GM21786 (cell line): ENCODE measurements at regions not wholly inside any gene's neighbourhood (a gene's known extent, or its start where the extent isn't known, plus 50 kb on each side); places are given as distances from the start of the nearest gene placed in this dataset.
"Not testable (repeated sequence)": the region's sequence is repeated elsewhere in the genome, so short reads cannot be mapped to it uniquely, and the experiment has no call there.

Experiments
- ATAC-seq: cut with Tn5 transposase; IDR thresholded peaks from one replicate; pipeline ENCODE4 v1.9.1; 2021; ENCODE audit not compliant: unreplicated experiment

DNA sequence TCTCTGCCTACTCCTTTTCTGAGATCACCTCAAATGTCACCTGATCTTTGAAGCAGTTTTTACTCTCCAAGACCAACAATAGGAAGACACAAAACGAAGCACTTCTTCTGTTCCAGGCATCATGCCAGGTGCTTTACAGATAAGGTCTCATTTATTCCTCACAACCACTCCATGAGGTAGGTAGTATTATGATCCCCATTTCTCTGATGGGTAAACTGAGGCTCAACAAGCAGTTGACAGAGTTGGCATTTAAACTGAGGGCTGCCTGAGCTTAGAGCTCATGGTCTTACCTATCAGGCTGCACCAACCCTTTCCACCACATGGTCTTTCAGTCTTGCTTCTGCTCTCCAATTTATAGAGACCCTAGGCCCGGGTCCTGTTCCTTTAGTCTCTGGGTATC, 147.2 kb upstream of the JUN start:
- ATAC-seq: no peak

DNA sequence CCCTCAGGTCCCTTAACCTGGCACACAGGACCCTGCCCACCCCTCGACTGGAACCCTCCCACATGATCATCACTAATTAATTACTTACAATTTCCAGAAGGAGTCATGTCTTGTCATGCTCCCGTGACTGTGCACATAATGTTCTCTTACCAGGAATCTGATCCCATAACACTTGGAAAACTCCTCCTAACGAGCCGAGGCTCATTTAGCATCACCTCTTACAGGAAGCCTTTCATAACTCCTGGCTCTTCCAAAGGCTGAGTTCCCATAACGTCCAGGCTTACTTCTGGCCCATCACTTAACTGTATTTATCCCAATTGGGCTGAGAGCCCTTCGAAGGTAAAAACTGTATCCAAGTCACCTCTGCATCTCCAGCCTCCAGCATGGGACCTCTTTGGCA, 147.9 kb upstream of the JUN start:
- ATAC-seq: no peak

GRCh38 chr1:58932859-58933598, 149.2 kb upstream of the JUN start:
- ATAC-seq: no peak

DNA sequence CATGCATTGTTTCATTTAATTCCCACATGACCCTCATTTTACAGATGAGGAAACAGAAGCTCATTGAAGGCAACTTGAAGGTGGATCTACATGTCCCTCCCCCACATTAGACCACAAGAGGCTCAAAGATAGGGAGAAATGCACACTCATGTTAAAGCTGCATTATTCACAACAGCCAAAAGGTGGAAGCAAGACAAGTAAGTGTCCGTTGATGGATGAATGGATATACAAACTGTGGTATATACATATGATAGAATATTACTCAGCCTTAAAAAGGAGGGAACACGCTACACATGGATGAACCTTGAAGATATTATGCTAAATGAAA, 149.7 kb upstream of the JUN start:
- no peak for ATAC-seq

- ATAC-seq: no peak
Measured at GRCh38 chr1:58934706-58935105, 150.9 kb upstream of the JUN start.

DNA sequence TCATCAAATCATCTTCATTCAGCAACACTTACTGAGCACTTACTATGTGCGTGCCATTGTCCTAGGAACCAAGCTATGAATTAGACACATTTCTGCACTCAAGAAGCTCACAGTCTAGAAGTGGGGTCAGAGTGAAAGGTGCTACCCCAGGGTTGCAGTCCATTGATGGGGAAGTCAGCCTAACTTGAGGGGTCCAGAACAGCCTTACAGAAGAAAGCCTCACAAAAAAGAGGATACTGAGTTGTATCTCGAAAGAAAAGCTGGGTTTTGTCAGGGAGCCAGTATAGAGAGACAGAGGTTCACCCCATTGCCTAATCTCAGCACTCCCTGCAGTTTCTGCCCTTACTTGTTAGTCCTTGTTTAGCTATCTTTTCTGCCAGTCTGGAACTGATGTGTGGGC, 153.1 kb upstream of the JUN start:
- no peak for ATAC-seq

- ATAC-seq: no peak
Measured at GRCh38 chr1:58939146-58939545, 155.3 kb upstream of the JUN start.

DNA sequence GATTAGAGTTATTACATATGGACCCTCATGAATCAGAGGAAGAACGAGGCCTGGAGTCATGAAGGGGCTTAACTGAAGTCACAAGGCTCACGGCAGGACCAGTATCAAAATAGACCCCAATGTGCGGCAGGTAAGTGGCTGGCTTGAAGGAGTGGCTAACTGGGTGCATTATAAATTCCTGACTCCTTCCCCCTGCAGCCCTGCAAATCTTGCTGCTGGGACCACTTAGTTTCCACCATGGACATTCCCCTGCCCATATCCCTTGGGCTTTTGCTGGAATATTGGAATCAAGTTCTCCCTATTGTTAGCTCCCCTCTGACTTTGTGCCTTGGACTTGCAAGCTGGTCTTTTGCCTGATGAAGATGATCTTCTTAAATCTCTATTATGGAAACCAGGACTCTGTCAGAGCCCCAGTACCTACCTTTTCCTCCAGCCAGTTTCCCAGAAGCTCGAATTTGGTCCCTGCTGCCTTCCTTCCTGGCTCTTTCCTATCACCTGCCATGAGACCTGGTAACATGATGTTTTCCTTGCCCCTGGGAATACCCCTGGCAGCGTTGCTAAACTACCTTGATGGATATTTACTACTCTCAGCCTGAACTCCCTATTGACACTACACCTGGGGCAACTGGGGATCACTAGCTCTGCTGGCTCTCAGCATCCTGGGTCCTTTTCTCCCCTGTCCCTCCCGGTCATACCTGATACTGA, 156.0 kb upstream of the JUN start:
- ATAC-seq: no peak

- no peak for ATAC-seq
Measured at GRCh38 chr1:58941471-58942289, 157.8 kb upstream of the JUN start.

GRCh38 chr1:58942759-58943191, 158.9 kb upstream of the JUN start:
- no peak for ATAC-seq

DNA sequence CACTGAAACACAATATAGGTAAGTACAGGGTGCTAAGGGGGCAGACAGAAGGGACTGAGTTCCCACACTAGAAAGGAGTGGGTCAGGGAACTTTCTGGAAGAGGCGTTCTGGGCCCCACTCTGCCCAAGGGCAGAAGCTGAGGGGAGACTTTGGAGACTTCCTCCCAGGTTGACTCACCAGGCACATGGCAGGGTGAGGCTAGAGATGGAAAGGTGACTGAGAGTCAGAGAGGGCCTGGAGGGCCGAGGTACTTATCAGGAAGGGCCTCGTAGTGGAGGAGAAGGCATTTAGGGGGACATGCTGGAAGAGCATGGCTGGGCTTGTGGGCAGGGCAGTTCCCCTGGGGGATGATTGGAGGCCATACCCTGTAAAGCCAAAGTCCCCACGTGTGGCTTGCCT, 159.9 kb upstream of the JUN start:
- ATAC-seq: no peak

DNA sequence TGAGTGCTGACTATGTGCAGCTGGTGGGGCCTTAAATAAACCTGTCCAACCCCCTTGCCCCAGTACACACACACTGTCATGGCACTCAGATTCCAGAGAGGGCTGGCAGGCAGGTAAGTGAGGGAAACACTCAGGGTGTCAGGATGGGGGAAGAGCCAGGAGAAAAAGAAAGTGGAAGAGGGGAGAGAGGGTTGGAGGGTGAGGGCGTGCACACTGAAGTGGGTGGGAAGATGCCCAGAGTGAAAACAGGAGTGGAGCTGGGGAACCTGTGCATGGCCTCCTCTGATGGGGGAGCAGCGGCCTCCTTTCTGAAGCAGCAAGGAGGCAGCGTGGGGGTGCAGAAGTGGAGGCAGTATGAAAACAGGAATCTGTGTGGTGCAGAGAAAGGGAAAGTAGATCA, 160.6 kb upstream of the JUN start:
- ATAC-seq: no peak

GRCh38 chr1:58946390-58946789, 162.5 kb upstream of the JUN start:
- ATAC-seq: no peak

DNA sequence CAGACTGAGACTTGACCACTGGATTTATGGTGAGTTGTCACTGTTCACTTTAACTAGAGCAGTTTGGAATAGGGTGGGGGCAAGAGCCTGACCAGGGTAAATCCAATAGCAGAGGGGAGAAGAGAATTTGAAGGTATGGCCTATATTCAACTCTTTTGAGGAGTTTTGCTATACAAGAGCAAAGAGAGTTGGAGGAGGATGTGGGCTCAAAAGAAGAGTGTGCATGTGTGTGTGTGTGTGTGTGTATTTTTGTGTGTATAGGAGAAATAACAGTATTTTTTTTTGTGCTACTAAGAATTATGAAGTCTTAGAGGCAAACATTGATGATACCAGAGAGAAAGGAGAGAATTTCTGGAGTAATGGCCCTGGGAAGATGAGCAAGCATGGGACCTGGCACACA, 164.8 kb upstream of the JUN start:
- ATAC-seq: no peak

- ATAC-seq: no peak
Measured at GRCh38 chr1:58949551-58950220, 165.8 kb upstream of the JUN start.

- no peak for ATAC-seq
Measured at GRCh38 chr1:58950897-58951296, 167.1 kb upstream of the JUN start.

DNA sequence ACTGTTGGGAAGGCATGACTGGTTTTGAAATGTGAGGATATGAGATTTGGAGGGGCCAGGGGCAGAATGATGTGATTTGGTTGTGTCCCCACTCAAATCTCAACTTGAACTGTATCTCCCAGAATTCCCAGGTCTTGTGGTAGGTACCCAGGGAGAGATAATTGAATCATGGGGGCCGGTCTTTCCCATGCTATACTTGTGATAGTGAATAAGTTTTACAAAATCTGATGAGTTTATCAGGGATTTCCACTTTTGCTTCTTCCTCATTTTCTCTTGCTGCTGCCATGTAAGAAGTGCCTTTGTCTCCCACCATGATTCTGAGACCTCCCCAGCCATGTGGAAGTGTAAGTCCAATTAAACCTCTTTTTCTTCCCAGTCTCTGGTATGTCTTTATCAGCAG, 170.1 kb upstream of the JUN start:
- not testable (repeated sequence) for ATAC-seq

GRCh38 chr1:58963287-58963686, 179.4 kb upstream of the JUN start:
- ATAC-seq: not testable (repeated sequence)

DNA sequence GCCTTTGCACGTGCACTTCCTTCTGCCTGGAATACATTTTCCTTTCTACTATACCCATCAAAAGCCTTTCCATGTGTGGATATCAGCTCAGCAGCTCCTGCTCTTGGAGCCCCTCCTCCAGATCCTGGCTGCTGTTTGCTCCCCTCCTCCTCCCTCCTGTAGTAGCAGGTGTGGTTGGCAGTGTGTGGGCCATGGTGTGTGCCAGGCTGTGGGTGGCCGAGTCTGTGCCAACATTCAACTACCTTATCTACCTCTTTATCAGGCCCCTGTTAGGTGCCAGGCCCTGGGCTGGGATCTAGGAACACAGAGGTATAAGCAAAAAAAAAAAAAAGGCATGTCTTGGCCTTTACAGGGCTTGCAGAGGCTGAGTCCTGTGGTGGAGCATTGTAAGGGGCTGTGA, 180.6 kb upstream of the JUN start:
- no peak for ATAC-seq

- no peak for ATAC-seq
Measured at GRCh38 chr1:58964880-58965279, 181.0 kb upstream of the JUN start.

- no peak for ATAC-seq
Measured at GRCh38 chr1:58966103-58966916, 182.5 kb upstream of the JUN start.
